ENCODE measurements at regions not wholly inside any gene's neighbourhood (a gene's known extent, or its start where the extent isn't known, plus 50 kb on each side); places are given as distances from the start of the nearest gene placed in this dataset.

- no peaks in the 10 kb centered on the region for H3K4me1 ChIP-seq (ENCODE audit: control insufficient read depth, extremely low read depth, insufficient read depth, low read length)
- no peaks in the 10 kb centered on the region for H3K9me1 ChIP-seq (ENCODE audit: control insufficient read depth, extremely low read depth, insufficient read depth, low read length)
- DNase-seq (ENCODE audit: low read depth, low spot score), result no peak
- TF ChIP-seq EZH2 (IDR thresholded peaks at IDR 0.05; ENCODE audit: low read length), result no peak
- TF ChIP-seq CTCF (optimal IDR thresholded peaks at IDR 0.05 in 1 of 3, IDR thresholded peaks at IDR 0.05 in 1 of 3, conservative IDR thresholded peaks at IDR 0.05 in 1 of 3; ENCODE audit: extremely low read depth in 1 of 3, insufficient read depth in 2 of 3, low read length in 3 of 3), result peak; percentile 62 to 96 (median 72)
- H3K27ac ChIP-seq (ENCODE audit: control insufficient read depth, insufficient read depth, low read length), result no peak overlapping the region
- peaks cover 42% of the 10 kb centered on the region for H3K27me3 ChIP-seq (ENCODE audit: control insufficient read depth, extremely low read depth, insufficient read depth, low read length)
- H3K9ac ChIP-seq (ENCODE audit: control insufficient read depth, extremely low read depth, insufficient read depth, low read length), result no peak overlapping the region
- H3K36me3 ChIP-seq (ENCODE audit: control insufficient read depth in 2 of 2, extremely low read depth in 1 of 2, insufficient read depth in 2 of 2, low read length in 2 of 2), result no peaks in the 10 kb centered on the region
- no peaks in the 10 kb centered on the region for H3K9me3 ChIP-seq (ENCODE audit: control insufficient read depth, low read depth, low read length)
- no peak for FAIRE-seq
- H3K4me2 ChIP-seq (ENCODE audit: control insufficient read depth, extremely low read depth, insufficient read depth, low read depth, low read length), result peak overlapping the region; percentile 23
- no peaks in the 10 kb centered on the region for H4K20me1 ChIP-seq (ENCODE audit: control insufficient read depth, extremely low read depth, insufficient read depth, low read length)
- no peak overlapping the region for H3K4me3 ChIP-seq (ENCODE audit: control insufficient read depth in 2 of 3, extremely low read depth in 1 of 3, insufficient read depth in 2 of 3, low read depth in 1 of 3, low read length in 3 of 3)
- dilution Hi-C loops (cut with MboI; ENCODE audit: extremely low pct_ligation_motif_present, low sequenced_read_pairs), result no loop called here
- no peaks in the 10 kb centered on the region for H3K79me2 ChIP-seq (ENCODE audit: control insufficient read depth, insufficient read depth, low read length)
- H2AFZ ChIP-seq (ENCODE audit: control insufficient read depth, low read length), result no peak overlapping the region
Measured at GRCh38 chr7:131945313-131945911, 389.0 kb upstream of the PODXL start.

GRCh38 chr7:131944556-131945069 is 388.2 kb upstream of the PODXL start:
- Histone ChIP-seq H3K79me2 (ENCODE audit: control insufficient read depth, insufficient read depth, low read length) (no peaks in the 10 kb centered on the region), H2AFZ (ENCODE audit: control insufficient read depth, low read length) (no peak overlapping the region), H3K4me1 (ENCODE audit: control insufficient read depth, extremely low read depth, insufficient read depth, low read length) (no peaks in the 10 kb centered on the region), H3K4me3 (ENCODE audit: control insufficient read depth in 2 of 3, extremely low read depth in 1 of 3, insufficient read depth in 2 of 3, low read depth in 1 of 3, low read length in 3 of 3) (no peak overlapping the region), H3K4me2 (ENCODE audit: control insufficient read depth, extremely low read depth, insufficient read depth, low read depth, low read length) (no peak overlapping the region), H3K27ac (ENCODE audit: control insufficient read depth, insufficient read depth, low read length) (no peak overlapping the region), H3K9ac (ENCODE audit: control insufficient read depth, extremely low read depth, insufficient read depth, low read length) (no peak overlapping the region), H3K9me3 (ENCODE audit: control insufficient read depth, low read depth, low read length) (no peaks in the 10 kb centered on the region), H3K36me3 (ENCODE audit: control insufficient read depth in 2 of 2, extremely low read depth in 1 of 2, insufficient read depth in 2 of 2, low read length in 2 of 2) (no peaks in the 10 kb centered on the region), H3K9me1 (ENCODE audit: control insufficient read depth, extremely low read depth, insufficient read depth, low read length) (no peaks in the 10 kb centered on the region), H4K20me1 (ENCODE audit: control insufficient read depth, extremely low read depth, insufficient read depth, low read length) (no peaks in the 10 kb centered on the region), H3K27me3 (ENCODE audit: control insufficient read depth, extremely low read depth, insufficient read depth, low read length) (peaks cover 42% of the 10 kb centered on the region)
- FAIRE-seq (no peak), DNase-seq (ENCODE audit: low read depth, low spot score) (no peak)
- dilution Hi-C loops (cut with MboI; ENCODE audit: extremely low pct_ligation_motif_present, low sequenced_read_pairs), result no loop called here
- no peak for TF ChIP-seq CTCF (optimal IDR thresholded peaks at IDR 0.05 in 1 of 3, IDR thresholded peaks at IDR 0.05 in 1 of 3, conservative IDR thresholded peaks at IDR 0.05 in 1 of 3; ENCODE audit: extremely low read depth in 1 of 3, insufficient read depth in 2 of 3, low read length in 3 of 3)
- no peak for TF ChIP-seq EZH2 (IDR thresholded peaks at IDR 0.05; ENCODE audit: low read length)
